ENCODE measurements at regions not wholly inside any gene's neighbourhood (a gene's known extent, or its start where the extent isn't known, plus 50 kb on each side); places are given as distances from the start of the nearest gene placed in this dataset.

- DNase-seq = no peak
Observed at GRCh38 chr13:103812558-103812957, 746.3 kb upstream of the SLC10A2 start.

- no peak for DNase-seq
Observed at GRCh38 chr13:103810026-103810425, 743.8 kb upstream of the SLC10A2 start.

GRCh38 chr13:103805771-103806170 lies 739.6 kb upstream of the SLC10A2 start:
- no peak for DNase-seq

- DNase-seq = no peak
Observed at GRCh38 chr13:103803349-103803748, 737.1 kb upstream of the SLC10A2 start.

GRCh38 chr13:103799028-103799427 lies 732.8 kb upstream of the SLC10A2 start:
- no peak for DNase-seq

- DNase-seq = no peak
Observed at GRCh38 chr13:103795892-103796478, 729.8 kb upstream of the SLC10A2 start.

GRCh38 chr13:103794526-103794925 lies 728.3 kb upstream of the SLC10A2 start:
- DNase-seq = no peak

GRCh38 chr13:103788061-103788652 lies 721.9 kb upstream of the SLC10A2 start:
- no peak for DNase-seq

- DNase-seq = no peak
Observed at GRCh38 chr13:103772576-103772975, 706.4 kb upstream of the SLC10A2 start.

GRCh38 chr13:103762523-103762922 lies 696.3 kb upstream of the SLC10A2 start:
- DNase-seq = no peak

- peak in 1 of 2 donors; percentile 1 for DNase-seq
Observed at GRCh38 chr13:103759361-103759760, 693.1 kb upstream of the SLC10A2 start.

- DNase-seq = no peak
Observed at GRCh38 chr13:103758222-103758621, 692.0 kb upstream of the SLC10A2 start.

GRCh38 chr13:103757361-103757760 lies 691.1 kb upstream of the SLC10A2 start:
- no peak for DNase-seq

GRCh38 chr13:103754783-103755182 lies 688.6 kb upstream of the SLC10A2 start:
- DNase-seq = no peak

GRCh38 chr13:103734837-103735236 lies 668.6 kb upstream of the SLC10A2 start:
- DNase-seq = no peak

- DNase-seq = no peak
Observed at GRCh38 chr13:103731959-103732358, 665.7 kb upstream of the SLC10A2 start.

GRCh38 chr13:103730407-103730806 lies 664.2 kb upstream of the SLC10A2 start:
- DNase-seq = no peak

- DNase-seq = no peak
Observed at GRCh38 chr13:103726808-103727207, 660.6 kb upstream of the SLC10A2 start.

- peak; percentile 15 to 36 for DNase-seq
Observed at GRCh38 chr13:103716718-103717117, 650.5 kb upstream of the SLC10A2 start.

- no peak for DNase-seq
Observed at GRCh38 chr13:103715335-103715734, 649.1 kb upstream of the SLC10A2 start.

GRCh38 chr13:103703246-103703645 lies 637.0 kb upstream of the SLC10A2 start:
- no peak for DNase-seq

- DNase-seq = no peak
Observed at GRCh38 chr13:103698000-103698399, 631.8 kb upstream of the SLC10A2 start.

- DNase-seq = no peak
Observed at GRCh38 chr13:103695320-103695719, 629.1 kb upstream of the SLC10A2 start.

GRCh38 chr13:103694471-103694870 lies 628.3 kb upstream of the SLC10A2 start:
- no peak for DNase-seq

Measured in right lung (tissue), 2 donors.